ENCODE measurements at regions not wholly inside any gene's neighbourhood (a gene's known extent, or its start where the extent isn't known, plus 50 kb on each side); places are given as distances from the start of the nearest gene placed in this dataset.

- TF ChIP-seq, protein P1, sequence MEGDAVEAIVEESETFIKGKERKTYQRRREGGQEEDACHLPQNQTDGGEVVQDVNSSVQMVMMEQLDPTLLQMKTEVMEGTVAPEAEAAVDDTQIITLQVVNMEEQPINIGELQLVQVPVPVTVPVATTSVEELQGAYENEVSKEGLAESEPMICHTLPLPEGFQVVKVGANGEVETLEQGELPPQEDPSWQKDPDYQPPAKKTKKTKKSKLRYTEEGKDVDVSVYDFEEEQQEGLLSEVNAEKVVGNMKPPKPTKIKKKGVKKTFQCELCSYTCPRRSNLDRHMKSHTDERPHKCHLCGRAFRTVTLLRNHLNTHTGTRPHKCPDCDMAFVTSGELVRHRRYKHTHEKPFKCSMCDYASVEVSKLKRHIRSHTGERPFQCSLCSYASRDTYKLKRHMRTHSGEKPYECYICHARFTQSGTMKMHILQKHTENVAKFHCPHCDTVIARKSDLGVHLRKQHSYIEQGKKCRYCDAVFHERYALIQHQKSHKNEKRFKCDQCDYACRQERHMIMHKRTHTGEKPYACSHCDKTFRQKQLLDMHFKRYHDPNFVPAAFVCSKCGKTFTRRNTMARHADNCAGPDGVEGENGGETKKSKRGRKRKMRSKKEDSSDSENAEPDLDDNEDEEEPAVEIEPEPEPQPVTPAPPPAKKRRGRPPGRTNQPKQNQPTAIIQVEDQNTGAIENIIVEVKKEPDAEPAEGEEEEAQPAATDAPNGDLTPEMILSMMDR (IDR thresholded peaks at IDR 0.05): no peak
- TF ChIP-seq POLR2A (IDR thresholded peaks at IDR 0.05): no peak
Measured at GRCh38 chr12:60078026-60078425, 482.2 kb downstream of the SLC16A7 start.
